ENCODE measurements at regions not wholly inside any gene's neighbourhood (a gene's known extent, or its start where the extent isn't known, plus 50 kb on each side); places are given as distances from the start of the nearest gene placed in this dataset.
A peak's percentile ranks its signal among the peaks of the same experiment; 100 is the strongest.
"Not testable (repeated sequence)": the region's sequence is repeated elsewhere in the genome, so short reads cannot be mapped to it uniquely, and the experiment has no call there.

- H3K4me3 ChIP-seq (replicated peaks; ENCODE audit: low read depth, low read length), result no peak overlapping the region
- no peak for DNase-seq (ENCODE audit: low read depth)
- TF ChIP-seq CTCF (IDR thresholded peaks at IDR 0.05; ENCODE audit: low read length, missing control alignments), result no peak
Observed at GRCh38 chr10:30694518-30695228, 65.1 kb upstream of the LYZL2 start.

GRCh38 chr10:30691639-30692015, 62.1 kb upstream of the LYZL2 start:
- no peak for DNase-seq (ENCODE audit: low read depth)
- no peak for TF ChIP-seq CTCF (IDR thresholded peaks at IDR 0.05; ENCODE audit: low read length, missing control alignments)
- no peak overlapping the region for H3K4me3 ChIP-seq (replicated peaks; ENCODE audit: low read depth, low read length)

- not testable (repeated sequence) for H3K4me3 ChIP-seq (replicated peaks; ENCODE audit: low read depth, low read length); DNase-seq (ENCODE audit: low read depth)
Observed at GRCh38 chr10:30690948-30691638, 61.5 kb upstream of the LYZL2 start.

GRCh38 chr10:30688456-30688855, 58.9 kb upstream of the LYZL2 start:
- DNase-seq (ENCODE audit: low read depth), result no peak
- TF ChIP-seq CTCF (IDR thresholded peaks at IDR 0.05; ENCODE audit: low read length, missing control alignments), result no peak
- H3K4me3 ChIP-seq (replicated peaks; ENCODE audit: low read depth, low read length), result no peak overlapping the region

- no peak overlapping the region for H3K4me3 ChIP-seq (replicated peaks; ENCODE audit: low read depth, low read length)
- peak; percentile 97 for TF ChIP-seq CTCF (IDR thresholded peaks at IDR 0.05; ENCODE audit: low read length, missing control alignments)
- DNase-seq (ENCODE audit: low read depth), result peak; percentile 70
Observed at GRCh38 chr10:30687698-30688213, 58.2 kb upstream of the LYZL2 start.

- DNase-seq (ENCODE audit: low read depth), result no peak
- H3K4me3 ChIP-seq (replicated peaks; ENCODE audit: low read depth, low read length), result no peak overlapping the region
- TF ChIP-seq CTCF (IDR thresholded peaks at IDR 0.05; ENCODE audit: low read length, missing control alignments), result no peak
Observed at GRCh38 chr10:30686708-30687107, 57.2 kb upstream of the LYZL2 start.

- no peak for TF ChIP-seq CTCF (IDR thresholded peaks at IDR 0.05; ENCODE audit: low read length, missing control alignments)
- DNase-seq (ENCODE audit: low read depth), result no peak
Observed at GRCh38 chr10:30683496-30683895, 53.9 kb upstream of the LYZL2 start.

GRCh38 chr10:30682377-30683199, 53.0 kb upstream of the LYZL2 start:
- DNase-seq (ENCODE audit: low read depth), result peak; percentile 86
- H3K4me3 ChIP-seq (replicated peaks; ENCODE audit: low read depth, low read length), result not testable (repeated sequence)

More at GRCh38 chr10:30683496-30683895, 53.9 kb upstream of the LYZL2 start:
- H3K4me3 ChIP-seq (replicated peaks; ENCODE audit: low read depth, low read length), result no peak overlapping the region

Data from fibroblast of pulmonary artery (primary cell).